ENCODE measurements at regions not wholly inside any gene's neighbourhood (a gene's known extent, or its start where the extent isn't known, plus 50 kb on each side); places are given as distances from the start of the nearest gene placed in this dataset.
A peak's percentile ranks its signal among the peaks of the same experiment; 100 is the strongest.

GRCh38 chr9:134245179-134245578 lies 80.8 kb upstream of the RNU6ATAC start:
- DNase-seq, result no peak

- DNase-seq, result no peak
Measured at GRCh38 chr9:134247918-134248631, 78.2 kb upstream of the RXRA start.

- DNase-seq, result no peak
Measured at GRCh38 chr9:134251296-134252069, 74.8 kb upstream of the RXRA start.

GRCh38 chr9:134252084-134252830 lies 74.0 kb upstream of the RXRA start:
- DNase-seq, result no peak

- no peak for DNase-seq
Measured at GRCh38 chr9:134253606-134254205, 72.5 kb upstream of the RXRA start.

GRCh38 chr9:134258332-134258731 lies 67.9 kb upstream of the RXRA start:
- DNase-seq, result no peak

GRCh38 chr9:134258828-134259546 lies 67.3 kb upstream of the RXRA start:
- no peak for DNase-seq

- DNase-seq, result no peak
Measured at GRCh38 chr9:134259708-134260107, 66.5 kb upstream of the RXRA start.

- no peak for DNase-seq
Measured at GRCh38 chr9:134260801-134261200, 65.5 kb upstream of the RXRA start.

GRCh38 chr9:134262035-134262434 lies 64.2 kb upstream of the RXRA start:
- no peak for DNase-seq

- peak; percentile 45 for DNase-seq
Measured at GRCh38 chr9:134263596-134263995, 62.7 kb upstream of the RXRA start.

- no peak for DNase-seq
Measured at GRCh38 chr9:134264169-134264568, 62.1 kb upstream of the RXRA start.

- no peak for DNase-seq
Measured at GRCh38 chr9:134265078-134265477, 61.2 kb upstream of the RXRA start.

- no peak for DNase-seq
Measured at GRCh38 chr9:134266418-134266817, 59.8 kb upstream of the RXRA start.

- no peak for DNase-seq
Measured at GRCh38 chr9:134267305-134267880, 58.9 kb upstream of the RXRA start.

- no peak for DNase-seq
Measured at GRCh38 chr9:134267881-134268724, 58.2 kb upstream of the RXRA start.

- no peak for DNase-seq
Measured at GRCh38 chr9:134268747-134269146, 57.5 kb upstream of the RXRA start.

GRCh38 chr9:134271338-134272301 lies 54.6 kb upstream of the RXRA start:
- DNase-seq, result no peak
